Breast epithelium (tissue), 4 donors: ENCODE measurements at regions not wholly inside any gene's neighbourhood (a gene's known extent, or its start where the extent isn't known, plus 50 kb on each side); places are given as distances from the start of the nearest gene placed in this dataset.
A peak's percentile ranks its signal among the peaks of the same experiment; 100 is the strongest.

Experiments used
- DNase-seq, 2 donors: peaks; one replicate each; pipeline ENCODE4 v3.0.0-alpha.2; 2019; ENCODE audit warnings: low spot score in 2 of 2
- H3K27ac ChIP-seq, 2 donors: fragments of 200-600 bp; sonication (generic) in 1 of 2; one replicate each; pipeline ENCODE4 v1.5.1; 2016 to 2019; ENCODE audit warnings: mild to moderate bottlenecking in 1 of 2
- H3K27me3 ChIP-seq, 2 donors: fragments of 200-600 bp; sonication (generic) in 1 of 2; one replicate each; pipeline versions ENCODE4 v1.5.1 to v1.6.0; 2017 to 2019; ENCODE audit warnings: control low read depth in 1 of 2, mild to moderate bottlenecking in 1 of 2
- H3K36me3 ChIP-seq: fragments of 200-600 bp; one replicate; pipeline ENCODE4 v1.5.1; 2019
- H3K4me1 ChIP-seq, 2 donors: fragments of 200-600 bp; sonication (generic); one replicate each; pipeline ENCODE4 v1.5.1; 2016 to 2019; ENCODE audit warnings: control low read depth in 1 of 2
- H3K4me3 ChIP-seq, 3 donors: fragments of 200-600 bp; sonication (generic); 1 replicate in 2 of 3; 2 replicates in 1 of 3; pipeline ENCODE4 v1.5.1; 2016 to 2019; ENCODE audit warnings: mild to moderate bottlenecking in 3 of 3, moderate library complexity in 2 of 3
- H3K9me3 ChIP-seq, 2 donors: fragments of 200-600 bp; sonication (generic) in 1 of 2; one replicate each; pipeline ENCODE4 v1.5.1; 2016 to 2019; ENCODE audit warnings: control low read depth in 1 of 2
- POLR2A ChIP-seq: fragments of 450-650 bp; IDR thresholded peaks from one replicate; pipeline ENCODE4 v1.6.1; 2016; ENCODE audit warnings: antibody characterized with exemption, mild to moderate bottlenecking, moderate library complexity
- POLR2AphosphoS5 ChIP-seq, 3 donors: sonication (generic); formaldehyde crosslinking; IDR thresholded peaks; one replicate each; pipeline ENCODE4 v1.6.1; 2017; ENCODE audit warnings: antibody characterized with exemption in 3 of 3
- intact Hi-C: fragments of 100-400 bp; cut with DNase I; formaldehyde crosslinking; loops from one replicate; pipeline ENCODE4 v1.15.1; 2023; ENCODE audit warnings: low total_unique reads
- TF ChIP-seq, protein P1 (sequence below), 3 donors: fragments of 450-650 bp; IDR thresholded peaks; one replicate each; pipeline ENCODE4 v1.5.1; 2016 to 2017; ENCODE audit warnings: antibody characterized with exemption in 3 of 3, mild to moderate bottlenecking in 3 of 3, moderate library complexity in 3 of 3

DNA sequence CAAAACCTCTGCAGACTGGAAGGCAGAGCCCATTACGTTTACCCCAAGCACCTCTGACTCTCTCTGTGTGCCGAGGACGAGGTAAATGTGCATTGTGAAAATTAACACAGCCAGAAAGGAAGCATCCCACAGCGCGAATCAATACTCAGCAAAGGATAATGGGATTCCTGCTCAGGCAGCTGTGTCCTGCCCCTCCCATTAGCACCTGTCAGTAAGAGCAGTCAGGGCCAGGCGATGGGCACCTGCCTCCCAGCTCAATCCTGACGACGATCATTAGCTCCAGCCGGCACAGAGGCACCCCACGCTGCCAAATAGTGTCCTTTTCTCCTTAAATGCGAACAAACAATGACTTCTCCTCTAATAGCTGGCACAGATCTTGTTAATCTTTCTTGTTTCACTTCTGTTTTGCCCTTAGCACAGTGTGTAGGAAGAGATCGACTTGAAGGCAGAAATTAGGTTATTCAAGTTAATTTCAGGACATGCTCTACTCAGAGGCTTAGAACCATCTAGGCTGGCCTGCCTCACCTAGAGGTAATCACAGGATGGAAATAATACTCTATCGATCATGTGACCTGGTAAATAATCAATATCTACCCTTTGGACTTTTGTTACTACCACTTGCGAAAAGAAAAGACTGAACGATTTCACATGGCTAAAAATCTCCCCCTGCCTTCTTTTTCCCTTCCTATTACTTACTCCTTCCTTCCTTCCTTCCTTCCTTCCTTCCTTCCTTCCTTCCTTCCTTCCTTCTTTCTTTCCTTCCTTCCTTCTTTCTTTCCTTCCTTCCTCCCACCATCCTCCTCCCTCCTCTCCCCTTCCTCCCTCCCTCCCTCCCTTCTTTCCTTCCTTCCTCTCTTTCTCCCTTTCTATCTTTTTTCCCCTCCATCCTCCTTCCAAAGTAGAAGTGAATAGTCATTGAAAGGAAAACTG lies 487.9 kb upstream of the ID2 start:
- H3K4me3 ChIP-seq: peak overlapping the region in 2 of 3 donors; percentile 15 to 48

DNA sequence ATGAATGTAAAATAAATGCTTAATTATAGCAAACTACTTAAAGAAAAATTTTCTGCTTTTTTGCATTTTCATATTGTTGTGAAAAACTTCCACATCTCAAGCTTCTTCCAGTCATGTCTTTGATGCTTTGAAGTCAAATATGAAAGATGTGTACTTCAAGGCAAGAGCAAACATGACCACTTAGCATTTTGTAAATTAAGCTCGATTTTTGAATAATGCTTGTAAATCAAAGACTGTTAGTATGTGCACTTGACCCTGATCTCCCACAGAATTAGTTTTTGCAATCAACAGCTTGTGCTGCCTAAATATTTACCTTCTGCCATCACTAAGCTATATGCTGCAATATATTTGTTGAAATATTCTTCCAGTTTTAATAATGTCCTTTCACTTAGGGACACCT lies 486.1 kb upstream of the ID2 start:
- no peaks in the 10 kb centered on the region for H3K9me3 ChIP-seq
- H3K36me3 ChIP-seq: no peaks in the 10 kb centered on the region
- H3K27me3 ChIP-seq: no peaks in the 10 kb centered on the region
- DNase-seq: no peak
- TF ChIP-seq, protein P1, sequence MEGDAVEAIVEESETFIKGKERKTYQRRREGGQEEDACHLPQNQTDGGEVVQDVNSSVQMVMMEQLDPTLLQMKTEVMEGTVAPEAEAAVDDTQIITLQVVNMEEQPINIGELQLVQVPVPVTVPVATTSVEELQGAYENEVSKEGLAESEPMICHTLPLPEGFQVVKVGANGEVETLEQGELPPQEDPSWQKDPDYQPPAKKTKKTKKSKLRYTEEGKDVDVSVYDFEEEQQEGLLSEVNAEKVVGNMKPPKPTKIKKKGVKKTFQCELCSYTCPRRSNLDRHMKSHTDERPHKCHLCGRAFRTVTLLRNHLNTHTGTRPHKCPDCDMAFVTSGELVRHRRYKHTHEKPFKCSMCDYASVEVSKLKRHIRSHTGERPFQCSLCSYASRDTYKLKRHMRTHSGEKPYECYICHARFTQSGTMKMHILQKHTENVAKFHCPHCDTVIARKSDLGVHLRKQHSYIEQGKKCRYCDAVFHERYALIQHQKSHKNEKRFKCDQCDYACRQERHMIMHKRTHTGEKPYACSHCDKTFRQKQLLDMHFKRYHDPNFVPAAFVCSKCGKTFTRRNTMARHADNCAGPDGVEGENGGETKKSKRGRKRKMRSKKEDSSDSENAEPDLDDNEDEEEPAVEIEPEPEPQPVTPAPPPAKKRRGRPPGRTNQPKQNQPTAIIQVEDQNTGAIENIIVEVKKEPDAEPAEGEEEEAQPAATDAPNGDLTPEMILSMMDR (IDR thresholded peaks at IDR 0.05): no peak
- TF ChIP-seq POLR2A (no peak), POLR2AphosphoS5 (IDR thresholded peaks at IDR 0.05) (no peak)
- intact Hi-C loops: no loop called here
- no peaks in the 10 kb centered on the region for H3K4me1 ChIP-seq
- H3K4me3 ChIP-seq: no peak overlapping the region
- no peak overlapping the region for H3K27ac ChIP-seq

More for the DNA sequence above, 487.9 kb upstream of the ID2 start:
- H3K27me3 ChIP-seq: no peaks in the 10 kb centered on the region
- no peaks in the 10 kb centered on the region for H3K36me3 ChIP-seq
- H3K4me1 ChIP-seq: no peaks in the 10 kb centered on the region
- no peaks in the 10 kb centered on the region for H3K9me3 ChIP-seq
- no peak for DNase-seq
- no peak for TF ChIP-seq POLR2A
- TF ChIP-seq, protein P1 (IDR thresholded peaks at IDR 0.05): no peak
- no peak overlapping the region for H3K27ac ChIP-seq
- intact Hi-C loops: no loop called here

DNA sequence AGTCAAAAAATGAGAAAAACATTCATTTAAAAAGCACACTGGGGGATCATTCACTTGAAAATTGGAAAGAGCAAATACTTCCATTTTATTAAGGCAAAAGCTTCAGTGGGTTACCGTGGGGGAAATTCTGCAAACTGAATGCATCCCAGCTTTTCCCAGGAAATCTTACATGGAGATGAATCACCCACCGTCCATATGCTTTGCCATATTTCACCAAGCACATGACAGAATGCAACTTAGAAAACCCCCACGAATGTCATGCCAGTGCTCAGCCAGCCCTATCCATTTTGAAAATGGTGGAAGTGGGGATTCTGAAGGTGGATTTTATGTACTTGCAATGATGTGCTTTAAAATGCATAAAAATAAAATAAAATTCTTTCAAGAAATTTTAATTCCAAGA lies 485.5 kb upstream of the ID2 start:
- intact Hi-C loops: no loop called here
- Histone ChIP-seq H3K4me1 (no peaks in the 10 kb centered on the region), H3K9me3 (no peaks in the 10 kb centered on the region), H3K27me3 (no peaks in the 10 kb centered on the region), H3K36me3 (no peaks in the 10 kb centered on the region), H3K27ac (no peak overlapping the region), H3K4me3 (no peak overlapping the region)
- TF ChIP-seq POLR2AphosphoS5 (IDR thresholded peaks at IDR 0.05): no peak
- TF ChIP-seq, protein P1 (IDR thresholded peaks at IDR 0.05): no peak
- no peak for TF ChIP-seq POLR2A
- no peak for DNase-seq

- no peaks in the 10 kb centered on the region for H3K4me1 ChIP-seq
- no peaks in the 10 kb centered on the region for H3K36me3 ChIP-seq
- H3K27me3 ChIP-seq: no peaks in the 10 kb centered on the region
- no peak overlapping the region for H3K27ac ChIP-seq
- no peak overlapping the region for H3K4me3 ChIP-seq
- H3K9me3 ChIP-seq: no peaks in the 10 kb centered on the region
- intact Hi-C loops: no loop called here
- no peak for TF ChIP-seq POLR2A
- TF ChIP-seq POLR2AphosphoS5 (IDR thresholded peaks at IDR 0.05): no peak
- TF ChIP-seq, protein P1 (IDR thresholded peaks at IDR 0.05): no peak
- DNase-seq: no peak
Measured at GRCh38 chr2:8197101-8197500, 484.8 kb upstream of the ID2 start.

- H3K9me3 ChIP-seq: no peaks in the 10 kb centered on the region
- no peaks in the 10 kb centered on the region for H3K4me1 ChIP-seq
- no peak overlapping the region for H3K4me3 ChIP-seq
- H3K36me3 ChIP-seq: no peaks in the 10 kb centered on the region
- no peak overlapping the region for H3K27ac ChIP-seq
- no peak for DNase-seq
- H3K27me3 ChIP-seq: no peaks in the 10 kb centered on the region
- intact Hi-C loops: no loop called here
- no peak for TF ChIP-seq POLR2AphosphoS5 (IDR thresholded peaks at IDR 0.05)
- no peak for TF ChIP-seq POLR2A
- TF ChIP-seq, protein P1 (IDR thresholded peaks at IDR 0.05): no peak
Measured at GRCh38 chr2:8197825-8198224, 484.0 kb upstream of the ID2 start.
